ENCODE measurements at regions not wholly inside any gene's neighbourhood (a gene's known extent, or its start where the extent isn't known, plus 50 kb on each side); places are given as distances from the start of the nearest gene placed in this dataset.

- peak in 2 of 4 donors; percentile 17 to 19 for TF ChIP-seq CTCF (IDR thresholded peaks at IDR 0.05)
- ATAC-seq (peak in 3 of 4 donors; percentile 65 to 70 (median 68)), DNase-seq (no peak), FAIRE-seq (no peak)
- Histone ChIP-seq H3K27me3 (no peaks in the 10 kb centered on the region), H3K9me3 (no peaks in the 10 kb centered on the region), H3K4me1 (no peaks in the 10 kb centered on the region), H3K36me3 (no peaks in the 10 kb centered on the region), H3K4me3 (no peak overlapping the region), H3K27ac (no peak overlapping the region)
- intact Hi-C loops (cut with DNase I): loop anchor here in 1 of 3 donors (10.0 kb wide), 1 partner anchor 265 kb away; the partner anchor contains the start of gene SPRY1
- WGBS, 2 donors: 67 to 74% methylated on average over 1 of the region's 1 CpG
Observed at GRCh38 chr4:123659730-123660129, 263.1 kb downstream of the SPRY1 start.

- Histone ChIP-seq H3K27me3 (no peaks in the 10 kb centered on the region), H3K9me3 (no peaks in the 10 kb centered on the region), H3K4me1 (no peaks in the 10 kb centered on the region), H3K36me3 (no peaks in the 10 kb centered on the region), H3K27ac (no peak overlapping the region), H3K4me3 (no peak overlapping the region)
- ATAC-seq: peak in 3 of 4 donors; percentile 44 to 51 (median 48)
- no peak for DNase-seq
- FAIRE-seq: peak; percentile 88
- peak in 2 of 4 donors; percentile 21 to 42 for TF ChIP-seq CTCF (IDR thresholded peaks at IDR 0.05)
- intact Hi-C loops (cut with DNase I): no loop called here
Observed at GRCh38 chr4:123661080-123661737, 264.6 kb downstream of the SPRY1 start.

GRCh38 chr4:123662827-123663226, 266.2 kb downstream of the SPRY1 start:
- FAIRE-seq (no peak), ATAC-seq (no peak), DNase-seq (no peak)
- no peak for TF ChIP-seq CTCF (IDR thresholded peaks at IDR 0.05)
- Histone ChIP-seq H3K4me1 (no peaks in the 10 kb centered on the region), H3K27ac (no peak overlapping the region), H3K27me3 (no peaks in the 10 kb centered on the region), H3K36me3 (no peaks in the 10 kb centered on the region), H3K9me3 (no peaks in the 10 kb centered on the region), H3K4me3 (no peak overlapping the region)
- intact Hi-C loops (cut with DNase I): no loop called here

GRCh38 chr4:123666486-123666885, 269.9 kb downstream of the SPRY1 start:
- H3K27ac ChIP-seq: no peak overlapping the region
- H3K4me3 ChIP-seq: no peak overlapping the region
- H3K4me1 ChIP-seq: no peaks in the 10 kb centered on the region
- FAIRE-seq (no peak), DNase-seq (no peak), ATAC-seq (no peak)
- H3K27me3 ChIP-seq: no peaks in the 10 kb centered on the region
- no peaks in the 10 kb centered on the region for H3K9me3 ChIP-seq
- H3K36me3 ChIP-seq: no peaks in the 10 kb centered on the region
- WGBS, 2 donors: 94 to 96% methylated on average over 5 of the region's 5 CpGs
- intact Hi-C loops (cut with DNase I): no loop called here
- no peak for TF ChIP-seq CTCF (IDR thresholded peaks at IDR 0.05)

GRCh38 chr4:123667496-123667895, 270.9 kb downstream of the SPRY1 start:
- Histone ChIP-seq H3K4me1 (no peaks in the 10 kb centered on the region), H3K9me3 (no peaks in the 10 kb centered on the region), H3K4me3 (no peak overlapping the region), H3K27me3 (no peaks in the 10 kb centered on the region), H3K27ac (no peak overlapping the region), H3K36me3 (no peaks in the 10 kb centered on the region)
- WGBS, 2 donors: 94 to 96% methylated on average over 6 of the region's 6 CpGs
- ATAC-seq (no peak), DNase-seq (no peak), FAIRE-seq (no peak)
- intact Hi-C loops (cut with DNase I): no loop called here
- no peak for TF ChIP-seq CTCF (IDR thresholded peaks at IDR 0.05)

Measured in pancreas (tissue), 10 donors.